HFFc6 (cell line): ENCODE measurements at regions not wholly inside any gene's neighbourhood (a gene's known extent, or its start where the extent isn't known, plus 50 kb on each side); places are given as distances from the start of the nearest gene placed in this dataset.
"Not testable (repeated sequence)": the region's sequence is repeated elsewhere in the genome, so short reads cannot be mapped to it uniquely, and the experiment has no call there.

ENCODE experiments used
- DNase-seq: peaks from one replicate; pipeline ENCODE4 v3.0.0-alpha.2; 2018
- H3K27ac Mint-ChIP-seq: 2 replicates; pipeline ENCODE4 v1.8.0; 2020; ENCODE audit warnings: mild to moderate bottlenecking, mixed read lengths
- H3K27me3 Mint-ChIP-seq: 2 replicates; pipeline ENCODE4 v1.8.0; 2021; ENCODE audit warnings: mild to moderate bottlenecking, moderate library complexity, mixed read lengths; ENCODE audit not compliant: insufficient read depth
- H3K36me3 Mint-ChIP-seq: 2 replicates; pipeline ENCODE4 v1.8.0; 2021; ENCODE audit warnings: low read depth, mixed read lengths
- H3K4me1 Mint-ChIP-seq: 2 replicates; pipeline ENCODE4 v1.8.0; 2020; ENCODE audit warnings: low read depth, mixed read lengths
- H3K4me3 Mint-ChIP-seq: 2 replicates; pipeline ENCODE4 v1.8.0; 2020; ENCODE audit warnings: mild to moderate bottlenecking, moderate library complexity, mixed read lengths
- H3K9me3 Mint-ChIP-seq: 2 replicates; pipeline ENCODE4 v1.8.0; 2020; ENCODE audit warnings: mild to moderate bottlenecking, mixed read lengths
- TF ChIP-seq, protein P1 (sequence below): fragments of 200-600 bp; sonication (generic); IDR thresholded peaks from 2 replicates; pipeline ENCODE4 v1.5.0; 2021; ENCODE audit warnings: antibody characterized with exemption, mild to moderate bottlenecking

DNA sequence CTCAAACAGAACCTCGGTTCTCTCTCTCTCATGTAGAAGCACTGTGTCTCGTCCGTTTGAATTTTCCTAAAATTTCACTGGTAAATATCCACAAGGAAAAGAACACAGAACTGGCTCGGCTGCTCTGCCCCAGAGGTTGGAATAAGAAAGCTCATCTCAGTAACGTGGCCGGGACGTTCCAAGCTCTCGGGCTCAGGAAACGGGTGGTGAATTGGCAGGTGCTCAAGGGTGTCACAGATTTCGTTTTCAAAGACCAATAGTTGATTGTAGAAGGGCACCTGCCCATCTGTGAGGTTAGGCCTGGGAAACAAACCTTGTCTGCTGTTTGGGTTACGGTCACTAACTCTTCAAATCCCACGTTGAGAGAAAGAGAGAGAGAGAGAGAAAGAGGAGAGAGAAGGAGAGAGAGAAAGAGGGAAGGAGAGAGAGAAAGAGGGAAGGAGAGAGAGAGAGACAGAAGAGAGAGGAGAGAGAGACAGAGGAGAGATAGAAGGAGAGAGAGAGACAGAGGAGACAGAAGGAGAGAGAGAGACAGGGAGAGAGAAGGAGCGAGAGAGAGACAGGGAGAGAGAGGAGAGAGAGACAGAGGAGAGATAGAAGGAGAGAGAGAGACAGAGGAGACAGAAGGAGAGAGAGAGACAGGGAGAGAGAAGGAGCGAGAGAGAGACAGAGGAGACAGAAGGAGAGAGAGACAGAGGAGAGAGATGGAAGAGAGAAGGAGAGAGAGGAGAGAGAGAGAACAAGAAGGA, 106.6 kb downstream of the CRLF2 start:
- Mint-ChIP-seq H3K4me3 (no peak overlapping the region), H3K27ac (no peak overlapping the region), H3K27me3 (peaks cover 21% of the 10 kb centered on the region), H3K4me1 (no peaks in the 10 kb centered on the region), H3K9me3 (no peaks in the 10 kb centered on the region), H3K36me3 (no peaks in the 10 kb centered on the region)
- TF ChIP-seq, protein P1, sequence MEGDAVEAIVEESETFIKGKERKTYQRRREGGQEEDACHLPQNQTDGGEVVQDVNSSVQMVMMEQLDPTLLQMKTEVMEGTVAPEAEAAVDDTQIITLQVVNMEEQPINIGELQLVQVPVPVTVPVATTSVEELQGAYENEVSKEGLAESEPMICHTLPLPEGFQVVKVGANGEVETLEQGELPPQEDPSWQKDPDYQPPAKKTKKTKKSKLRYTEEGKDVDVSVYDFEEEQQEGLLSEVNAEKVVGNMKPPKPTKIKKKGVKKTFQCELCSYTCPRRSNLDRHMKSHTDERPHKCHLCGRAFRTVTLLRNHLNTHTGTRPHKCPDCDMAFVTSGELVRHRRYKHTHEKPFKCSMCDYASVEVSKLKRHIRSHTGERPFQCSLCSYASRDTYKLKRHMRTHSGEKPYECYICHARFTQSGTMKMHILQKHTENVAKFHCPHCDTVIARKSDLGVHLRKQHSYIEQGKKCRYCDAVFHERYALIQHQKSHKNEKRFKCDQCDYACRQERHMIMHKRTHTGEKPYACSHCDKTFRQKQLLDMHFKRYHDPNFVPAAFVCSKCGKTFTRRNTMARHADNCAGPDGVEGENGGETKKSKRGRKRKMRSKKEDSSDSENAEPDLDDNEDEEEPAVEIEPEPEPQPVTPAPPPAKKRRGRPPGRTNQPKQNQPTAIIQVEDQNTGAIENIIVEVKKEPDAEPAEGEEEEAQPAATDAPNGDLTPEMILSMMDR, result no peak
- DNase-seq, result no peak

DNA sequence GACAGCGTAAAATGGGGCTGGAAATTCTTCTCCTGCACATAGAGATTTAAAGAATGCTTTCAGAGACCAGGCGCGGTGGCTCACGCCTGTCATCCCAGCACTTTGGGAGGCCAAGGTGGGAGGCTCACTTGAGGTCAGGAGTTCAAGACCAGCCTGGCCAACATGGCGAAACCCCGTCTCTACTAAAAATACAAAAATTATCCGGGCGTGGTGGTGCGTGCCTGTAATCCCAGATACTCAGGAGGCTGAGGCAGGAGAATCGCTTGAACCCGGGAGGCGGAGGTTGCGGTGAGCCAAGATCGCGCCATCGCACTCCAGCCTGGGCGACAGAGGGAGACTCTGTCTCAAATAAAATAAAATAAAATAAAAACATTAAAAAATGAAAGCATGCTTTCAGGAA, 107.4 kb downstream of the CRLF2 start:
- peaks cover 22% of the 10 kb centered on the region for H3K27me3 Mint-ChIP-seq
- H3K4me1 Mint-ChIP-seq, H3K36me3 Mint-ChIP-seq, H3K4me3 Mint-ChIP-seq, H3K27ac Mint-ChIP-seq, DNase-seq, H3K9me3 Mint-ChIP-seq: not testable (repeated sequence)

DNA sequence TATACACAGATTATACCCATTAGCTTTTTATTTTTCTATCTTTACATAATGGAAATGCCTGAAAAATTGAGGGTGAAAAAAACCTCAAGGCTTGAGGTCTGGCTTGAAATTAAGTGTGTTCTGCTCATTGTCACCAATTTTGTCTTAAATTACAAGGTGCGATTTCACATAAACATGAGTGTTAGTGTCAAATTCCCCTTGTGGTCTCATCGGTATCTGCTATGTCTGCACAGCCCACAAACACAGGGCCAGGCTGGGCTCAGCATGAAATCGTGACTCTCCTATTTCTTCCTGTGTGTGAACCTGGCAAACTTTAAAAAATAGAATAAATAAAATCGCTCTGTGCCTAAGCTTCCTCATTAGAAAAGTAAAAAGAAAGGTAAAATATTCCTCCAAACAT, 109.1 kb downstream of the CRLF2 start:
- Mint-ChIP-seq H3K9me3 (no peaks in the 10 kb centered on the region; the same call in 1 of the 2 replicates), H3K36me3 (no peaks in the 10 kb centered on the region), H3K4me3 (no peak overlapping the region), H3K4me1 (no peaks in the 10 kb centered on the region), H3K27me3 (peaks cover 19% of the 10 kb centered on the region), H3K27ac (no peak overlapping the region)
- TF ChIP-seq, protein P1, result no peak
- no peak for DNase-seq

DNA sequence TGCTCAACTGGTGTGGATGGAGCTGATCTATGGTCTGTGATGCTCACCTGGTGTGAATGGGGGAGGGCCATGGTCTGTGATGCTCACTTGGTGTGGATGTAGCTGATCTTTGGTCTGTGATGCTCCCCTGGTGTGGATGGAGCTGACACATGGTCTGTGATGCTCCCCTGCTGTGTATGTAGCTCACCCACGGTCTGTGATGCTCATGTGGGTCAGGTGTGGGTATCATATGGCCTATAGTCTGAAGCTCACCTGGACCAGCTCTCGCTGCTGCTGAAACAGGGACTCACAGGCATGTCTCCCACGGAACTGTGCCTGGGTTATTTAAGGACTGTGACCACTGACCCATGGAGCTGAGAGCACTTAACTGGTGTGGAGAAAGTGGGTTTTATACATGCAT, 109.7 kb downstream of the CRLF2 start:
- TF ChIP-seq, protein P1, result no peak
- Mint-ChIP-seq H3K4me3 (no peak overlapping the region), H3K4me1 (no peaks in the 10 kb centered on the region), H3K36me3 (no peaks in the 10 kb centered on the region), H3K27ac (no peak overlapping the region), H3K9me3 (peaks cover 1% of the 10 kb centered on the region), H3K27me3 (peaks cover 19% of the 10 kb centered on the region)
- DNase-seq, result no peak

DNA sequence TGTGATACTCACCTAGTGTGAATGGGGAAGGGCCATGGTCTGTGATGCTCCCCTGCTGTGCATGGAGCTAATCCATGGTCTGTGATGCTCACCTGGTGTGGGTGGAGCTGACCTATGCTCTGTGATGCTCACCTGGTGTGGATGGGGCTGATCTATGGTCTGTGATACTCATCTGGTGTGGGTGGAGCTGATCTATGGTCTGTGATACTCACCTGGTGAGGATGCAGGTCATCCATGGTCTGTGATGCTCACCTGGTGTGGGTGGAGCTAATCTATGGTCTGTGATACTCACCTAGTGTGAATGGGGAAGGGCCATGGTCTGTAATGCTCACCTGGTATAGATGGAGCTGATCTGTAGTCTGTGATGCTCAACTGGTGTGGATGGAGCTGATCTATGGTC, 110.2 kb downstream of the CRLF2 start:
- H3K4me1 Mint-ChIP-seq, H3K9me3 Mint-ChIP-seq, H3K36me3 Mint-ChIP-seq, DNase-seq, H3K27ac Mint-ChIP-seq, H3K4me3 Mint-ChIP-seq: not testable (repeated sequence)
- H3K27me3 Mint-ChIP-seq, result peaks cover 14% of the 10 kb centered on the region

DNA sequence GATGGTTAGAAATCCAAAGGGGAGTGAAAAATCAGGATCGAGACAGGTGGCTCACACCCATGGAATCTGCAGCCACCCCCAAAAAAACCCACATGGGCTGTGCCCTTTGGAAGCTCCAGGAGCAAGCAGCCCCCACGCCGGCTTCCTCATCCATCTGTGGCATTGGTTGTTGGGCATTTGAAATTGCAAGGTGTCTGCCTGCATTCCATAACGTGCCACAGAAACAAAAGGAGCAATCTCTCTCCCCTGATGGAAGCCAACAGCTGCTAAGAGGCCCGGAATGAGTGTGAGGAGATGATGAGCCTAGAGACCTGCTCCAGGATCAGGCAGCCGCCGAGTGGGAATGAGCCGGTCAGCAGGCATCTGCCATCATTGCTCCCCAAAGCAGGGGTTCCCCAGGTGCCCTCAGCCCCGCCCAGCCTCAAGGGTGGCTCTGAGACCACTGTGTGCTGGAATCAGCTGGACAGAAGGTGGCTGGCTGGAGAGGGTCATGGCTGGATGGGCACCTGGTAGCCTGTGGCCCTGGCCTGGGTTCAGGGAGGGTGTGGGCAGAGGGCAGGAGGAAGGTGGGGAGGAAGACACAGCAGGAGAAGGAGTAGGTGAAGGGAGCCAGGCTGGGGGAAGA, 113.2 kb downstream of the CRLF2 start:
- no peak for DNase-seq
- Mint-ChIP-seq H3K4me3 (no peak overlapping the region), H3K4me1 (no peaks in the 10 kb centered on the region), H3K9me3 (peaks cover 11% of the 10 kb centered on the region), H3K27me3 (peaks cover 4% of the 10 kb centered on the region), H3K36me3 (no peaks in the 10 kb centered on the region; the same call in 1 of the 2 replicates), H3K27ac (no peak overlapping the region)
- TF ChIP-seq, protein P1, result no peak
